HCT116 (cell line): ENCODE measurements at regions not wholly inside any gene's neighbourhood (a gene's known extent, or its start where the extent isn't known, plus 50 kb on each side); places are given as distances from the start of the nearest gene placed in this dataset.

ENCODE experiments used
- ATAC-seq: fragments of 200-7000 bp; cut with Tn5 transposase; 2 replicates; pipeline ENCODE4 v1.9.1; 2020; ENCODE audit warnings: mild to moderate bottlenecking, moderate library complexity
- BruUV-seq: library from RNA; stranded (reverse); fragments of 400-500 nt; replicated peaks from 2 replicates; lab custom pipeline; 2021; lab: Mats Ljungman, UMichigan
- CTCF ChIA-PET: fragments of 300-600 bp; sonication (Branson Sonifier 250); formaldehyde crosslinking; loops from one replicate; lab custom pipeline; 2021; ENCODE audit warnings: antibody characterized with exemption; lab: Charles Lee
- POLR2A ChIA-PET: fragments of 300-600, 350-600 bp; sonication (Branson Sonifier 250); formaldehyde crosslinking; loops from one replicate; lab custom pipeline; 2021; ENCODE audit warnings: antibody characterized with exemption; lab: Charles Lee
- RAD21 ChIA-PET, 2 experiments: fragments of 300-600 bp; sonication (Branson Sonifier 250); formaldehyde crosslinking; loops; one replicate each; lab custom pipeline; 2023; ENCODE audit warnings: low total read pairs in 2 of 2; ENCODE audit not compliant: uncharacterized antibody in 2 of 2, unreplicated experiment in 2 of 2, low non-redundant PET in 1 of 2; lab: Charles Lee
- DNase-seq: peaks from one replicate; pipeline ENCODE4 v3.0.0-alpha.2; 2010; ENCODE audit warnings: low read depth, low spot score
- H2AFZ ChIP-seq: fragments of 200-600 bp; shearing (Covaris generic), sonication (generic); 2 replicates; pipeline ENCODE4 v1.6.1; 2017; ENCODE audit warnings: low read depth, mixed run types, mixed read lengths, antibody characterized with exemption, low read length; ENCODE audit not compliant: poor library complexity, severe bottlenecking
- H3K27ac ChIP-seq: 2 replicates; pipeline ENCODE4 v1.5.1; 2012; ENCODE audit warnings: low read depth, low read length
- H3K27me3 ChIP-seq: fragments of 200-600 bp; sonication (generic); 2 replicates; pipeline ENCODE4 v1.6.1; 2016; ENCODE audit warnings: mixed run types, low read length, mixed read lengths; ENCODE audit not compliant: insufficient read depth
- H3K36me3 ChIP-seq, 2 experiments: fragments of 200-500 bp in 1 of 2; fragments of 200-600 bp in 1 of 2; sonication (Bioruptor generic) in 1 of 2; sonication (generic) in 1 of 2; 2 replicates each; pipeline versions ENCODE4 v1.5.1 to v1.6.1; 2014 to 2016; ENCODE audit warnings: low read length in 2 of 2, inconsistent platforms in 1 of 2, mixed read lengths in 1 of 2, mixed run types in 1 of 2; ENCODE audit not compliant: insufficient read depth in 2 of 2, control insufficient read depth in 1 of 2
- H3K4me1 ChIP-seq, 2 experiments: fragments of 200-600 bp in 1 of 2; sonication (generic) in 1 of 2; 2 replicates each; pipeline versions ENCODE4 v1.5.1 to v1.6.1; 2012 to 2017; ENCODE audit warnings: low read length in 2 of 2, inconsistent platforms in 1 of 2, mild to moderate bottlenecking in 1 of 2, mixed read lengths in 1 of 2, mixed run types in 1 of 2, moderate library complexity in 1 of 2; ENCODE audit not compliant: insufficient read depth in 2 of 2, control insufficient read depth in 1 of 2
- H3K4me2 ChIP-seq: fragments of 200-600 bp; sonication (generic); 2 replicates; pipeline ENCODE4 v1.6.1; 2017; ENCODE audit warnings: mixed run types, low read length, mixed read lengths
- H3K4me3 ChIP-seq, 2 experiments: fragments of 200-600 bp in 1 of 2; sonication (generic) in 1 of 2; replicated peaks in 1 of 2; 2 replicates each; pipeline ENCODE4 v1.5.1; 2011 to 2016; ENCODE audit warnings: low read length in 2 of 2, control low read depth in 1 of 2, low read depth in 1 of 2, mild to moderate bottlenecking in 1 of 2, mixed read lengths in 1 of 2, mixed run types in 1 of 2
- H3K79me2 ChIP-seq: fragments of 200-600 bp; sonication (generic); 2 replicates; pipeline ENCODE4 v1.6.1; 2017; ENCODE audit warnings: mild to moderate bottlenecking, mixed run types, low read length, moderate library complexity, mixed read lengths; ENCODE audit not compliant: insufficient read depth
- H3K9ac ChIP-seq: fragments of 200-600 bp; sonication (generic); 2 replicates; pipeline ENCODE4 v1.6.1; 2016; ENCODE audit warnings: low read length, mixed read lengths
- H3K9me2 ChIP-seq: fragments of 200-600 bp; sonication (generic), shearing (Covaris generic); 2 replicates; pipeline ENCODE4 v1.6.1; 2017; ENCODE audit warnings: mixed run types, mild to moderate bottlenecking, moderate library complexity; ENCODE audit not compliant: insufficient read depth
- H3K9me3 ChIP-seq, 2 experiments: fragments of 200-500 bp in 1 of 2; fragments of 200-600 bp in 1 of 2; sonication (Bioruptor generic) in 1 of 2; sonication (generic) in 1 of 2; 2 replicates each; pipeline ENCODE4 v1.6.1; 2014 to 2017; ENCODE audit warnings: low read length in 2 of 2, mixed read lengths in 2 of 2, inconsistent platforms in 1 of 2, low read depth in 1 of 2, mild to moderate bottlenecking in 1 of 2, mixed run types in 1 of 2, moderate library complexity in 1 of 2; ENCODE audit not compliant: control insufficient read depth in 1 of 2, insufficient read depth in 1 of 2
- H4K20me1 ChIP-seq: fragments of 200-600 bp; sonication (generic), shearing (Covaris generic); 2 replicates; pipeline ENCODE4 v1.6.1; 2017; ENCODE audit warnings: mixed run types, mild to moderate bottlenecking, moderate library complexity; ENCODE audit not compliant: insufficient read depth
- ATF3 ChIP-seq: IDR thresholded peaks from 2 replicates; pipeline ENCODE4 v1.6.1; 2012
- CBX3 ChIP-seq: IDR thresholded peaks from 2 replicates; pipeline ENCODE4 v1.6.1; 2012; ENCODE audit warnings: low read depth
- CEBPB ChIP-seq: IDR thresholded peaks from 2 replicates; pipeline ENCODE4 v1.6.1; 2012; ENCODE audit warnings: low read depth
- CTCF ChIP-seq, 3 experiments: fragments of 200-600 bp in 1 of 3; sonication (generic) in 1 of 3; IDR thresholded peaks in 2 of 3; conservative IDR thresholded peaks in 1 of 3; 2 replicates each; pipeline ENCODE4 v1.5.1; 2012 to 2017; ENCODE audit warnings: low read depth in 2 of 3, low read length in 2 of 3, antibody characterized with exemption in 1 of 3, borderline replicate concordance in 1 of 3, control low read depth in 1 of 3, mild to moderate bottlenecking in 1 of 3, mixed read lengths in 1 of 3, mixed run types in 1 of 3, moderate library complexity in 1 of 3; ENCODE audit not compliant: insufficient read depth in 1 of 3
- ELF1 ChIP-seq: IDR thresholded peaks from 2 replicates; pipeline ENCODE4 v1.6.1; 2012; ENCODE audit warnings: low read depth, borderline replicate concordance
- EZH2 ChIP-seq: fragments of 200-600 bp; sonication (generic); IDR thresholded peaks from 2 replicates; pipeline ENCODE4 v1.6.1; 2017; ENCODE audit warnings: antibody characterized with exemption, mixed run types
- EZH2phosphoT487 ChIP-seq: fragments of 200-600 bp; IDR thresholded peaks from 2 replicates; pipeline ENCODE4 v1.6.1; 2018; ENCODE audit warnings: antibody characterized with exemption, borderline replicate concordance
- FOSL1 ChIP-seq: IDR thresholded peaks from 2 replicates; pipeline ENCODE4 v1.6.1; 2012; ENCODE audit warnings: low read depth
- JUND ChIP-seq: IDR thresholded peaks from 2 replicates; pipeline ENCODE4 v1.6.1; 2012
- MAX ChIP-seq: IDR thresholded peaks from 2 replicates; pipeline ENCODE4 v1.6.1; 2012
- POLR2A ChIP-seq: IDR thresholded peaks from 2 replicates; pipeline ENCODE4 v1.7.0; 2011; ENCODE audit warnings: borderline replicate concordance; ENCODE audit not compliant: insufficient read depth, insufficient read length; ENCODE audit errors: extremely low read depth
- POLR2AphosphoS5 ChIP-seq: IDR thresholded peaks from 2 replicates; pipeline ENCODE4 v1.6.1; 2011; ENCODE audit warnings: mild to moderate bottlenecking, low read depth, low read length, moderate library complexity
- RAD21 ChIP-seq: IDR thresholded peaks from 2 replicates; pipeline ENCODE4 v1.6.1; 2012; ENCODE audit warnings: low read depth, mild to moderate bottlenecking
- REST ChIP-seq: IDR thresholded peaks from 2 replicates; pipeline ENCODE4 v1.6.1; 2012; ENCODE audit warnings: low read depth
- SIN3A ChIP-seq: IDR thresholded peaks from 2 replicates; pipeline ENCODE4 v1.6.1; 2012; ENCODE audit warnings: low read depth
- SP1 ChIP-seq: IDR thresholded peaks from 2 replicates; pipeline ENCODE4 v1.6.1; 2012; ENCODE audit warnings: low read depth
- SRF ChIP-seq: IDR thresholded peaks from 2 replicates; pipeline ENCODE4 v1.6.1; 2012; ENCODE audit warnings: low read depth
- ZBTB33 ChIP-seq: IDR thresholded peaks from 2 replicates; pipeline ENCODE4 v1.6.1; 2011; ENCODE audit warnings: mild to moderate bottlenecking, low read length, moderate library complexity; ENCODE audit not compliant: insufficient replicate concordance; ENCODE audit errors: extremely low read depth
- ZFX ChIP-seq: fragments of 450-650 bp; IDR thresholded peaks from 2 replicates; pipeline ENCODE4 v1.6.1; 2017
- ZNF274 ChIP-seq: fragments of 200-500 bp; sonication (Bioruptor generic); IDR thresholded peaks from 2 replicates; pipeline ENCODE4 v1.6.1; 2014; ENCODE audit warnings: mild to moderate bottlenecking, low read depth, low read length, inconsistent platforms
- intact Hi-C: fragments of 100-400 bp; cut with micrococcal nuclease; formaldehyde crosslinking; loops from 2 replicates; pipeline ENCODE4 v1.10.0; 2022

- H3K27ac ChIP-seq = no peak overlapping the region
- H3K4me2 ChIP-seq = no peak overlapping the region
- TF ChIP-seq MAX (no peak), EZH2 (no peak), FOSL1 (no peak), CEBPB (no peak), ZBTB33 (no peak), ZFX (no peak), SP1 (no peak), SRF (no peak), ELF1 (no peak), POLR2AphosphoS5 (no peak), CBX3 (no peak), REST (no peak), SIN3A (no peak), POLR2A (no peak), JUND (no peak), RAD21 (no peak), ATF3 (no peak), ZNF274 (no peak), EZH2phosphoT487 (no peak), CTCF (IDR thresholded peaks at IDR 0.05 in 2 of 3, conservative IDR thresholded peaks at IDR 0.05 in 1 of 3; ENCODE audit: borderline replicate concordance in 1 of 3, insufficient read depth in 1 of 3, low read depth in 2 of 3, low read length in 2 of 3) (no peak)
- TF ChIP-seq, all 23 proteins: peak for 0
- no peaks in the 10 kb centered on the region for H3K9me3 ChIP-seq
- DNase-seq = no peak
- POLR2A ChIA-PET = no interaction called here
- no peak overlapping the region for H3K4me3 ChIP-seq
- ATAC-seq = no peak
- CTCF ChIA-PET = no interaction called here
- no peaks in the 10 kb centered on the region for H3K36me3 ChIP-seq
- intact Hi-C loops = no loop called here
- no TSS peak for BruUV-seq
- RAD21 ChIA-PET = no interaction called here
- H4K20me1 ChIP-seq = no peaks in the 10 kb centered on the region
- H3K9me2 ChIP-seq = no peaks in the 10 kb centered on the region
- H2AFZ ChIP-seq = no peak overlapping the region
- H3K9ac ChIP-seq = no peak overlapping the region
- H3K27me3 ChIP-seq = peaks cover 3% of the 10 kb centered on the region; the same call in 1 of the 2 replicates
- no peaks in the 10 kb centered on the region for H3K4me1 ChIP-seq
- no peaks in the 10 kb centered on the region for H3K79me2 ChIP-seq
Observed at GRCh38 chr5:32845171-32845570, 134.1 kb downstream of the NPR3 start.
